GM19351 (cell line): ENCODE measurements at regions not wholly inside any gene's neighbourhood (a gene's known extent, or its start where the extent isn't known, plus 50 kb on each side); places are given as distances from the start of the nearest gene placed in this dataset.
"Not testable (repeated sequence)": the region's sequence is repeated elsewhere in the genome, so short reads cannot be mapped to it uniquely, and the experiment has no call there.

Experiments
- ATAC-seq: cut with Tn5 transposase; IDR thresholded peaks from one replicate; pipeline ENCODE4 v1.9.1; 2021; ENCODE audit warnings: mild to moderate bottlenecking, moderate library complexity; ENCODE audit not compliant: unreplicated experiment

DNA sequence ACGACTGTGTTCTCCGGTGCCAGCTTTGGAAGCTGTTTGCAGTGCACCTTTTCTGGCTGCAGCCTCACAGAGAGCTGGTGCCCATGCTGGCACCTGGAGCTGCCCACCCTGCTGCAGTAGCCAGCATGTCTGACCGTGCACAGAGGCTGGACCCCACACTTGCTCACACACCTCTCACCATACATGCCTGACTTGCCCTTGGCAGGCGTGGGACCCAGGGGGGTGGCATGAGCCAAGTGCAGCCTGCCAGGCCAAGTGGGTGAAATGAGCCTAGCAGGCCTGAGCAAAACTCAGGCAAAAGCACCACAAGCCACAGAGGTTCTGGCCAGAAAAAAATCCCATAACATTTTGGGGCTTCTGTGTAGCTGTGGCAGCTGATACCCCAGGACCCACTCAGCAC is 258.8 kb downstream of the XPNPEP1 start:
- ATAC-seq: no peak

DNA sequence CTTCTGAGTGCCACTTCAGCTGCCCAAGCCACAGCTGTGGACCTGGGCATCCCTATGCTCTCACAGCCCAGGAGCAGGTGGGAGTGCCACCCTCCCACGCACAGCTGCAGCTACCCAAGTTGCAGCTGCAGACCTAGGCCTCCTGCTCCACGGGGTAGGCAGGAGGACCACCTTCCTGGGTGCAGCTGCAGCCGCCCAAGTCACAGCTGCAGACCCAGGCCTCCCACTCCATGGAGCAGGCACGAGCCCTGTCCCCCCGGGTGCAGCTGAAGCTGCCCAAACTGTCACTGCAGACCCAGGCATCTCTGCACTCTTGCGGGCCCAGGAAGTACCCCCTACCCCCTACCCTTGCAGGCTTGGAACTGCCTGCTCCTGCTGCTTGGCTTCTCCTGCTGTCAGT is 260.2 kb downstream of the XPNPEP1 start:
- ATAC-seq: no peak

DNA sequence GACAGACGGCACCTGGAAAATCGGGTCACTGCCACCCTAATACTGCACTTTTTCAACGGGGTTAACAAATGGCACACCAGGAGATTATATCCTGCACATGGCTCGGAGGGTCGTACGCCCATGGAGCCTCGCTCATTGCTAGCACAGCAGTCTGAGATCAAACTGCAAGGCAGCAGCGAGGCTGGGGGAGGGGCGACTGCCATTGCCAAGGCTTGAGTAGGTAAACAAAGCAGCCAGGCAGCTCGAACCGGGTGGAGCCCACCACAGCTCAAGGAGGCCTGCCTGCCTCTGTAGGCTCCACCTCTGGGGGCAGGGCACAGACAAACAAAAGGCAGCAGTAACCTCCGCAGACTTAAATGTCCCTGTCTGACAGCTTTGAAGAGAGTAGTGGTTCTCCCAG is 270.7 kb downstream of the XPNPEP1 start:
- not testable (repeated sequence) for ATAC-seq

DNA sequence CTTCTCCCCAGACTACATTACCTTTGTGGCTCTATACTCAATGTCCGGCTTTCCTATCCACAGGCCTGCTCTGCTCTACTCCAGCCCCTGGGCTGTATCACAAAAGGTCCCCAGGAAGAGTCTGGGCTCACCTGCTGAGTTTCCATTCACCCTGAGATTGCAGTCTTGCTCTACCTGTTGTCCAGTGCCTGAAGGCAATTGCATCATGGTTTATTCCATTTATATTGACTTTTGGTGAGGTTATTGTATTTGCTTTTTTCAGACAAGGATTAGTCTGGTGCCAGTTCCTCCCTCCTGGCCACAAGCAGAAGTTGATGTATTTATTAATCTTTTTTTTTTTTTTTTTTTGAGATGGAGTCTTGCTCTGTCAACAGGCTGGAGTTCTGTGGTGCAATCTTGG is 273.1 kb downstream of the XPNPEP1 start:
- ATAC-seq: no peak

DNA sequence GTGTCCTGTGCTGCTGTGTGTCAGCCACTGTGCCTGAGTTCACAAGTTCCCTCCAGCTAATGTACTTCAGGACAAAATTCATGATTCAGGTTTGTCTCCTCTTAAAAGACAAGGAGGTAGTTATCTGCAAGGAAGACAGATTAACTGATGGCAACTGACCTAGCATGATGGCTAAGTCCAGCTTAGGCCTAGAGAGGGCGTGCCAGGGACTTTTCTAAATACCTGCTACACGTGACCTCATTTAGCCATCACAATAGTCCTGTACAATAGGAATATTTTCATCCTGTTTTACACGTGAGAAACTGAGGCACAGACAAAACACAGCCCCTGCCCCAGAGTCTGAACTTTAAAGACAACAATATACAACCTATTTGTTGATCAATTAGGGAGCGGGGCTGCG is 275.7 kb downstream of the XPNPEP1 start:
- peak; percentile 64 for ATAC-seq

DNA sequence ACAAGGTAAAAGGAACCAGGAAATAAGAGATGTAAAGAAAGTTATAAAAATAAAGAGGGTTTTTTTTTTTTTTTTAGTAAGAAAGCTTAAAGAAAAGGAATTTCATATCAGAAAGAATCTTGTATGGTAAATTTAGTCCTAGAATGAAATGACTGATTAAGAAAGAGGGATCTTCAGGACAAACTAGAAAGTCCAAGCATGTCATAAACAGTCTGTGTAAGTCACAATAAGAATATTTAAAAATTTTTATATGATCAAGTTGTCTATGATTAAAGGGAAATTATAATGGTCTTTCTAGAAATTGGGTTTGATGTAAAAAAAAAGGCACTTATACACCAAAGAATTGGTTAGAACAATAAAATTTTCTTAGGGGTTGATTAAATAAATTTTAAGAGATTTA is 289.5 kb downstream of the XPNPEP1 start:
- no peak for ATAC-seq

DNA sequence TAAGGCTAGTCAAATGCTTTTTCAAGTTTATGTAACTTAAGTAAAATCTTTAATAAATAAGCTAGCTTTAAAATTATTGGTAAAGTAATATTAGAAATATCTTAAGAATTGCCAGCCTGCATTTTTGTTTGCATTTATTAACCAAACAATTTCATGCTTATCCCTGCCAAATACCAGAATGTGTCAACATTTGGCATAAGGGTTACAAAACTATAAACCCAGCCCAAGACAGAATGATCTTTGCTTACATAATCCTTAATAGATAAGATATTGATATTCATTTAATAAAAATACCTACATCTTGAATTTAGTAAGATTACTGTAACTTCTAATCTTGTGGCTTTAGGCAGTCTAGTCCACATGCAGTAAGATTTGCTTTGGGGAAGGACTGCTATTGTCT is 290.3 kb downstream of the XPNPEP1 start:
- not testable (repeated sequence) for ATAC-seq

DNA sequence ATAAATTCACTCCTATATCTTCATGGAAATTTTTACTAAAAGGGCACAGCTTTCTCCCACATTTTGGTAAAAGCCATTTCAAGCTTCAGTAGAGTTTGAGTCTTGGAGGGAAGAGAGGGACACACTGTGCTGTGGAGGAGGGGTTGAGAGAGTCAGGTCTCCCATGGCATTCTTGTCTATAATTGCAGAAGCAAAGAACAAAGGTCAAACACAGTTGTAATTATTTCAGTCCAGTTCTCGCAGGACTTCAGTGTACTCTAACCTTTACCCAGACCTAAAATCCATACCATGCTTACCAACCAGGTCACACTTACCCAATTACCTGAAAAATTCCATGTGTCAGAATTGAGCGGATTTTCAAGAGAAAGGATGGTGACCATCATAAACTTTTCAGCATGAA is 298.4 kb downstream of the XPNPEP1 start:
- no peak for ATAC-seq

DNA sequence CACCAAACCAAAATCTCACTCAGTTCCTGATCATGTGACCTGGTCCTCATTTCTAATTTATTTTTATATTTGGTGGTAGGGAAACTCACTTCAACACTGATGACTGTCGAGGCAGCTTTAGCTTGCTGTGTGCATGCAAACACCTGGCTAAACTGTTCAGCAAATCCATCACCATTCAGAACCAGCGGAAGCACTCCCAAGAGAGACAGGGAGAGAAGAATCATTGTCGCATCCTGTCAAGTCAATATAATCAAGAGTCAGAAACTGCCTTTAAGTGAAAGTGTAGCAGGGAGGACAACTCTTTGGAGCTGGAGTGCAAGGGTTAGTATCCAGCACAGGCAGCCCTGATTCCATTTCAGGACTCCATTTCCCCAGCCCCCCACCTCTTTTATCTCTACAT is 300.7 kb downstream of the XPNPEP1 start:
- no peak for ATAC-seq

DNA sequence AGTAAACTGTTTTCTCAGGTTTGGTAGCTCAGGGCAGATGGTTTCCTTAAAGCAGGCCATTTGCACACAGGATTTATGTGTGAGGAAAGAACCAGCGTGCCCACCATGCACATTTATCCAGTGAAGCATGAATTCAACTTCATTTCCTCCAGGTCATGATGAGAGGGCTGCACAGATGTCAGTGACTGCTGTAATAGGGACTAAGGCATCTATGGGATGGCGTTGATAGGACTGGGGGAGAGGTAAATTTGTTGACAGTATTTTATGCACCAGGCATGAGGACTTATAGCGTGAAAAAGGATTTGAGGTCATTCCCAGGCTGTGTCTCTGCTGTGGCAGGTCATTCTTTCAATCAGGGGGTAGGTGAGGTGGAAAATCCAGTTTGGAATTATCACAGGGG is 302.9 kb downstream of the XPNPEP1 start:
- no peak for ATAC-seq

DNA sequence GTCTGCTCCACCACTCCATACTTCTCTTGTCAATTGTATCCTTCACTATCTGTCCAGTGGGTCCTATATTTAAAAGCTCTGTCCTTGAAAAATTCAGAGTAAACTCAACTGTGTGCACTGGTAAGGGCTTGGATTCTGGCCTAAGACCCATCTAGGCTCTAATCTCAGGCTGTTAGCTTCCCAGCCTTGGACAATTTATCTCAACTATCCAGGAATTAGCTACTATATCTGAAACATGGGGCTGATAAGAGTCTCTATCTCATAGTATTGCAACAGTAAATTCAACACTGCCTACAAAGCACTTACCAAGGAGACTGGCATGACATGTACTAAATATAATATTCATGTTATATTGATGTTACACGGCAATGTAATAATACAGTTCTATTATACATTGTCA is 303.4 kb downstream of the XPNPEP1 start:
- ATAC-seq: no peak

DNA sequence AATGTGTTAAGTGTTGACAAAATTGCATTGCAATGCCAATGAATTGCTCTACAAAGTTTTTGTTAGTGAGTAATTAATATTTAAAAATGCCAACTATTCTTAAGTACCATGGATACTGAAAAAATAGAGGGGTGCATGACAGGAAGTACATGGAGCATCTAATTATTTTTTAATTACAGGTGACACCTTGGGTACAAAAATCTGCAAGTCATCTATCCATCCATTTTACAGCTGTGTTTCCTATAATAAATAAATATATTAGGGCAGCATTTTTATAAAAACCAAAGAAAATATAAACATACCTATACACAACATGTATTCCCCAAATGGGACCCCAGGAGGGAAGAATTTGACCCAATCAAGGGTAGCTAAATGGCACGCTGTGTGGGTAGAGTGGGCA is 304.6 kb downstream of the XPNPEP1 start:
- no peak for ATAC-seq

DNA sequence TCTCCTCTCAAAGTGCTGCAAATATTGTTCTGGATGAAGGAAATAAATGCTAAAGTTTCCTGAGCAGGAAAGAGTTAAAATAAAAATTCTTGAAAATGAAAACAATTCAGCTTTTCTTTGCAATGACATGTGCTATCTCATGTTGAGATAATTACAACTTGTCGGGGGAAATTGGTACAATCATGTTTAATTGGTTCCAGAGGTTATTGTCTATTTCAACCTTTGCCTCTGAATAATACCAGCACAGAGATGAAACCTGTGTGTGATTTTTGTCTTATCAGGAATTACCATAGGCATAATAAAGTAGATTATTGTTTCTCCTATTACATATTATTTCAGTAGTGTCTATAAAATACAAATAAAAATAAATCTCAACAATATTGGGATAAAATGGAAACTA is 305.0 kb downstream of the XPNPEP1 start:
- ATAC-seq: no peak

DNA sequence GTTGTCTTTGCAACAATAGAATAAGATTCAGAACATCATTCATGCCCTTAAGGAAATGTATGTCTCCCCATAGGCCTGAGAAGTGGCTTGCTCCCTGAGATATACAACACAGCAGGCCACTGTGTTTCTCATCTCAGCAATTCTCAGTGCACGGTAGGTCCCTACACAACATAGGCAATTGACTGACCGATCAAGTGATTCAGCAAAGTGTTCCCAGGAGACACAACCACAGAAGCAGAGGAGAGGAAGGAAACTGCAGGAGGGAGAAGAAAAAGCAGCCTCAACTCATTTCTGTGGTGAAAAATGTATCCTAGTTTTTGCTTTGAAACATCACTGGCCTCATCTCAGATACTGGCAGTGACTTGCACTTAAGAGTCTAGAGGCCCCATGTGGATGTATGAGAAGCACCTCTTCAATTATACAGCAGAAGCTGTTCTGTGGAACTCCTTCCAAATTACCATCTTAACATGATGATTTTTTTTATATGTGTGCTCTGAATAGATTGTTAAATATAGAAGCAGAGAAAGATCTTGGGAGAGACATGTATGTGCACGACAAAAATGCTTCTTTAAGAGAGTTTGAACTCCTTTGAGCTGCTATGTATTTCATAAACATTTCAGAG is 306.8 kb downstream of the XPNPEP1 start:
- ATAC-seq: no peak

DNA sequence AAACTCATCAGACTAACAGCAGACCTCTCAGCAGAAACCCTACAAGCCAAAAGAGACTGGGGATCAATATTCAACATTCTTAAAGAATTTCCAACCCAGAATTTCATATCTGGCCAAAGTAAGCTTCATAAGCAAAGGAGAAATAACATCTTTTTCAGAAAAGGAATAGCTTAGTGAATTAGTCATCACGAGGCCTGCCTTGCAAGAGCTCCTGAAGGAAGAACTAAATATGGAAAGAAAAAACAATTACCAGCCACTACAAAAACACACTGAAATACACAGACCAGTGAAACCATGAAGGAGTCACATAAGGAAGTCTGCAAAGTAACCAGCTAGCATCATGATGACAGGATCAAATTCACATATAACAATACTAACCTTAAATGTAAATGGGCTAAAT is 328.0 kb downstream of the XPNPEP1 start:
- not testable (repeated sequence) for ATAC-seq

DNA sequence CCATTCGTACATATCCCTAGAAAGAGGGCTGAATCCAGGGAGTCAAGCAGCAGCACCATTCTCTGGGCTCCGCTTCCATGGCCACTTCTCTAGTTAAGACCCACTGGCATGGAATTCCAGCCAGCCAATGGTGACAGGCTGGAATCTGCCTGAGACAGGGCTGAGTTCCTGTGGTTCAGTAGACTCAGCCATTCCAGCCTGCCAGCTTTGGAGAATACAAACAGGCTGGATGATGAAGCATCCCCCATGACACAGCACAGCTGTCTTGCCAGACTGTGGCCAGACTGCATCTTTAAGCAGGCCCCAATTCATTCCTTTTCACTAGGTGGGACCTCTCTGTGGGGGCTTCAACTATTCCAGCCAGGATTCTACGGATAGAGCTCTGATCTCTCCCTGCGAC is 329.6 kb downstream of the XPNPEP1 start:
- ATAC-seq: no peak

DNA sequence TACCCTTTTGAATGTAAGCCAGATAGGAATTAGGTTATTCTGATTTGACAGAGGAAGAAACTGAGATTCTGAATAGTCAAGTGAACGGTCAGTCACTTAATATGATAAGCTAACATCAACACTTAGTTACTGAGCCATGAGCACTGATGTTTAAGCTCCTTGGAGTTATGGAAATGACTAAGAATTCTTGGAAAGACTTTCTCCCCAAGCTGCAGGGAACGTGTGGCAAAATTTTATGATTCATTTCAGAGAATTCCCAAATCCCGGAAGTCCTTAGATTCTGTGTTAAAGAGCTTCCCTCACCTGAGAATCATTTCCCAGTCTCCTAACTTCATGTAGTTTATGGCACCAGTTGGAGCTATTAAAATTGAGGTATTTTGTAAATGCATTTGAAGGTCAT is 330.9 kb downstream of the XPNPEP1 start:
- no peak for ATAC-seq

DNA sequence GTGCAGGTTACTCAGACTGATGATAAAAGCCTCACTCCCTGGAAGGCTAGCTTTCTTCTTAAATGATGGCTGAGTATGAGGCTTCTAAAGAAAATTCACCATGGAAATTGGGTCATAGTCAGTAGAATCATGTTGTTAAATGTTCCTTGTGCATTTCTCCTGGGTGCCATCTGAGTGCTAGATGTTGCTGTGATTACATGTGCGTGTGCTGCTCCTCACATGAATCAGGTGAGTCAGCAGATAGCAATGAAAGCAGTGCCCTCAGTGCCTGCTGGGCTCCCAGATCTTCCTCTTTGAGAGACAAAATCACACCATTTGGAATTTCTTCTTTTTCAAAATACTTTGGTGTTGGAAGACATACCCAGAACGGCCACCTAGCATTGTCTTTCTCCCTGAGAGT is 331.7 kb downstream of the XPNPEP1 start:
- ATAC-seq: no peak

DNA sequence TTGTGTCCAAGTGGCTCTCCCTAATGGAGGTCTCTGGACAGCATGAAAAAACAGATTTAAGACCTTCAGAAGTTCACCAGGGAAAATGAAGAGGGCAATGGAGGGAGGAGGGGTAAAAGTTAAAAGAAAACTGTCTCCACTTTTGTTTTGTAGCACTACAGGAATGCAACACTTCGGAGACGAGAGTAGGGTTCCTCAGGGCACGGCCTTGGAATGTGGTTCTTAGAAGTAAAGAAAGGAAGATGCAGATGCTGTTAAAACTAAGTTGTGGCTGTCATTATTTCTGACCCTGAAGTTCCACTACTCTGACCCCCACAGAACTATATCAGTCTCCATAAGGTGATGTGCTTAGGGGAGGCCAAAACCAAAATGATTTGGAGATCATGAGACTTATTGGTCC is 335.1 kb downstream of the XPNPEP1 start:
- no peak for ATAC-seq

DNA sequence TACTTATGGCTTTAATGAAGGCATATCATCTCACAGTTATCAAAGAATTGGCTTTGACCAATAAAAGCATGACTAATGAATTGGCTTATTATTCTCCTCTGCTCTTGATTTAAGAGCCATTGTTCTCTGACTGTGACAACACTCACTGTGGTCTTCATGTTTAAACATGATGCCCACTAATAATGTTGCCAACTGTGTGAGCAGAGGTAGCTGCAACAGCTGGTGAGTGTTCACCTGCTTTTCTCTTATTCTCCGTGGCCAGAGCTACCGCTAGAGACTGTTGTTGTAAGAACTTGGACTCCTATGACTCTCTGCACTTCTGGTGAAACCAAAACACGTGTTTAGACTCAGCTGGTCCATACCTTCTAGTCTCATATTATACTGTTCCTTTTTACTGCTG is 335.9 kb downstream of the XPNPEP1 start:
- no peak for ATAC-seq

DNA sequence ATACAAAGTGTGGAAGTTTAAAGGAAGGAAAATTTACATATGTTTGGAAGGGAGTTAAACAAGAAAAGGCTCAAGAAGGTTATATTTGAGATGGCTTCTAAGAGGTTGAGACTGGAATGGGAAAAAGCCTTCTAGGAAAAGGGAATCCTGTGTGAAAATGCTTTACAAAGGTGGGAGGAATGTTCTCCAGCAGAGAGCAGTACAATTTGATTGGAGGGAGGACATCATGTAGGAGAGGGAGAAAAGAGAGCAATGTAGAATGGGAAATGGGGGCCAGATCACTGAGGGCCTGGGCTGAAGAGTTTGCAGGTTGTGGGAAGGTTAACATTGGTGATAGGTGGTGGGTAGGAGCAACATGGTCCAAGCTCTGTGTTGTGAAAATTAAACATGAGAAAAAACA is 366.9 kb downstream of the XPNPEP1 start:
- ATAC-seq: no peak

DNA sequence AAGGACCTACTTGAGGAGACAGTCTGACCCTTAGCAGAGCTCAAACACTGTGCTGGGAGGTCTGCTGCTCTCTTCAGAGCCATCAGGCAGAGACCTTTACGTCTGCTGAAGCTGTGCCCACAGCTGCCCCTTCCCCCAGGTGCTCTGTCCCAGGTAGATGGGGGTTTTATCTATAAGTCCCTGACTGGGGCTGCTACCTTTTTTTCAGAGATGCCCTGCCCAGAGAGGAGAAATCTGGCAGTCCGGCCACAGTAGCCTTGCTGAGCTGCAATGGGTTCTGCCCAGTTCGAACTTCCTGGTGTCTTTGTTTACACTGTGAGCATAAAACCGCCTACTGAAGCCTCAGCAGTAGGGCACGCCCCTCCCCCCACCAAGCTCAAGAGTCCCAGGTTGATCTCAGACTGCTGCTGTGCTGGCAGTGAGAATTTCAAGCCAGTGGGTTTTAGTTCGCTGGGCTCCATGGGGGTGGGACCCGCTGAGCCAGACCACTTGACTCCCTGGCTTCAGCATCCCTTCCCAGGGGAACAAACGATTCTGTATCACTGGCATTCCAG is 381.2 kb downstream of the XPNPEP1 start:
- not testable (repeated sequence) for ATAC-seq

DNA sequence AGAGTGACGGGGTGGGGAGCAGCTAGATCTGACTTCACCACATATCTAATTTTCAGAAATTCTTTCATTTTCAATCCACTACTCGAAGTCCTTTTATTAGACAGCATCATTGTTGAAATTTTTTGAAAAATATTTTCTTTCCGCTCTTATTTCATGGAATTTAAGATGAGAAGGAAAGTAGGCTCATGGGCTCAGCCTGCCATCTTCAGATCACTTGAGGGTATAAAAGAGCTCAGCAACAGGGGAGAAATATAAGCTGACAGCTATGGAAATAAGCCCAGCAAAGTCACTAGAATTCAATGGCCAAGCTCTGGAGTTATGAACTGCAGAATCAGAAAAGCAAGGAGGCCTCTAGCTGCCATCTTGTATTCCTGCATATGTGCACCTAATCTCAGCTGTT is 389.1 kb downstream of the XPNPEP1 start:
- no peak for ATAC-seq
